Left colon (tissue), 2 donors: ENCODE measurements at regions not wholly inside any gene's neighbourhood (a gene's known extent, or its start where the extent isn't known, plus 50 kb on each side); places are given as distances from the start of the nearest gene placed in this dataset.

Source experiments
- ATAC-seq: fragments of 200-7000 bp; cut with Tn5 transposase; one replicate; pipeline ENCODE4 v1.9.1; 2020; ENCODE audit warnings: mild to moderate bottlenecking, moderate library complexity
- DNase-seq, 2 donors: peaks; one replicate each; pipeline ENCODE4 v3.0.0-alpha.2; 2020
- intact Hi-C, 2 donors: fragments of 100-400 bp; cut with DNase I in 1 of 2; cut with micrococcal nuclease in 1 of 2; formaldehyde crosslinking; loops; one replicate each; pipeline versions ENCODE4 v1.11.2 to v1.14.0; 2022; cut with DNase I, micrococcal nuclease
- donor health status: DM: no; HTN: no; CAD: no.
- donor health status: DM: yes; HTN: yes; CAD: no.

- intact Hi-C loops, result no loop called here
- no peak for ATAC-seq
- no peak for DNase-seq
Observed at GRCh38 chr17:15076991-15077663, 188.0 kb downstream of the PMP22 start.

GRCh38 chr17:15051933-15052332 is 213.2 kb downstream of the PMP22 start:
- DNase-seq (no peak), ATAC-seq (no peak)
- intact Hi-C loops, result no loop called here

DNA sequence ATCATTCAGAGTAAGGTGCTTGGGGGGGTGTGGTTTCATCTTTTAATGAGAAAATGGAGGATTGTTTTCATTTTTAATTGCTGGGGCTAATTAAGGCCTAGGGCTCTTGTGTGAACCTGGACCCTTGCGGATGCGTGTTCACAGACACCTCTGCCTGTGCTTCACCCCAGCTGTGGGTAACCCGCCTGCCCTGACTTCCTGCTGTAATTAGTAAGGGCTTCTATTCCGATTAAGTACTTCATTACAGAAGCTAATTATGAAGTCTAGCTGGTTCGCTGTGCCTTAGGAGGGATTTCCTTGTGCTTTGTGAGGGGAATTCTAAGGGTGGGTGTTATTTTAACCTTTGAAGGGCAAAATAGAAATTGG is 215.3 kb downstream of the PMP22 start:
- intact Hi-C loops, result no loop called here

DNA sequence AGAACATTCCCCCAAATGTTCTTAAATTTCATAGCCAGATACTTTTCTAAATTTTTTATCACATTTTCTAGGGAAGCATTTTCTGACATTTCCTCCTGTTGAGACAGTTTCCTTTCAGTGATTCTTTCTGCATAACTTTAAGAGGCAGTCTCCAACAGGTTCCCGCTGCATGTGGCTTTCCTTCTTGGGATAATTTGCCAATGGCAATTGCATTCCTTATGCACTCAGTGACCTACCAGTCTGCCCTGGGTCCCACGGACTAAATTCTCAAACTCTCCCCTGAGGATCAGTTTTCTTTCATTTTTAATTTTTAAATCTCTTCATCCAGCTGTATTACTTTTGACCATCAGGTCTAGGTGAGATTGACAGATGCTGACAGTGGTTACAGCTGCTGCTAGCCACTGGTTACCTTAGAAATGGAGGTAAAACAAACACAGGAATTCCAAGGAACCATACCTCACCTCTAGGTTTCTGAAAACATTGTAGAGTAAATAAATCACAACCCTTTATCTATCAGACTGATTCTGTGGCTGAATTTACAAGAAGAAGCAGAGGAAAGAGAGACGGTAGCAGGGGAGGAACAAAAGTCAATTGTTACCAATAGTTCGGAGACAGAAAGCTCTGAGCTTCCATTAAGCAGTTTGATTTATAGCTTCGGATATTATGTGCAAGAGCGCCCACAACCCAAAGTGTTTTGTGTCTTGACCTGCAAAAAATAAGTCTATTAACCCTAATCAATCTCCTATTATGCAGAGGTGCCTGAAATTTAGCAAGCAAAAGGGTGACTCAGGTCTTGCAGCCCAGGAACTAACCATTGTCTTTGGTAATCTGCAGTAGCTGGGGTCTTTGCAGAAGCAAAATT is 216.0 kb downstream of the PMP22 start:
- intact Hi-C loops, result no loop called here
- DNase-seq, result no peak
- no peak for ATAC-seq

More for the DNA sequence above, 215.3 kb downstream of the PMP22 start:
- ATAC-seq (no peak), DNase-seq (no peak)

- no peak for DNase-seq
- intact Hi-C loops, result no loop called here
- no peak for ATAC-seq
Observed at GRCh38 chr17:15048381-15048780, 216.7 kb downstream of the PMP22 start.

DNA sequence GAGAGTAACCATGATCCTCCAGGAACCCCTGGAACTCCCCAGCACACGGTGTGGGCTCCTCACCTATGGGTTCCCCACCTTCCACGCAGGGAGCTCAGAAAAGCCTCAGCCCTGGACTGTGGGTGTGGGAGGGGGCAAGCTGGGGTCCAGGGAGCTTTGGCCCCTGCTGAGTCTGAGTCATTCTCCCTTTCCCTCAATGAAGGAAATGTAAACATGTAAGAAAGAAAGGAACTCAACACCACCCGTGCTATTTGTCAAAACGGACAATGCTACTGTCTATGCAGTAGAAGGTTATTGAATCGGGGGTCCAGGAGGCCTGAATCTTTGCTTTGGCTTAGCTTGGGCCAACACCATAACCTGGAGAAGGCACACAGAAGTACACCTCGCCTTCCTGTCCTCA is 222.8 kb downstream of the PMP22 start:
- DNase-seq (no peak), ATAC-seq (no peak)
- intact Hi-C loops, result no loop called here

DNA sequence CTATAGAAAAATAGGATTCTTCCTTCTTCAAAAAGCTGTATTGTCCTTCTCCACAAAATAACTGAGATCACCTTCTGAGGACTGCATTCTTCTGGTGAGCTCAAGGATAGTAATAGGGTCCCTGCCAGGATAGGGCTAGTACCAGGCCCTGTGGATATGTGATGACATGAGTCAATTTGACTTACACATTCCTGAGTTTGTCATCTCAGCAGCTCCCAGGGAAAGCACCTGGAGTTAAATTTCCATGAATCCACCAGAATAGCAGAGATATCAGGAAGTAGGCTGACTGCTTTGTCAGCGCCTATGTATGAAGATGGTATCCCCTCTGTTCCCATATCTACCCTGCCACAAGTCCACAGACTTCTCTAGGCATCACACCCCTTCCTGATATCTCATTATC is 225.8 kb downstream of the PMP22 start:
- intact Hi-C loops, result no loop called here
- no peak for ATAC-seq

DNA sequence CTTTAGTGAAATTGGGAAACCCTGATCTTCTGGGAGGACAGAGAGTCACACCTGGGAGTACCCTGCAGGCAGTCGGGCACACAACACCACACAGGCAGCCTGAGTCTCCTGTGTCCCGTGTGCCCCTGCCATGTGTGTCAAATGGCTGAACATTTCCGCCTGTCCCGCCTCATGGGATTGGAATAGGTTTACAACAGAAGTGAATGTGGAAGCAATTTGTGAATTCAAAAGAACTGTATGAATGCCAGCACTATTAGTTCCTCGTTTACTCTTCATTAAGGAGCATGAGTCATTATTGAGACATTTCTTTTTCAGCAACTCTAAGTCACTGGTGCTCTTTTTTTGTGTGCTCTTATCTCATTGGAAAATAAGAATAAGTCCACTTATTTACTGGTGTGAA is 226.5 kb downstream of the PMP22 start:
- ATAC-seq (no peak), DNase-seq (no peak)
- intact Hi-C loops, result no loop called here

More for the DNA sequence above, 225.8 kb downstream of the PMP22 start:
- no peak for DNase-seq

GRCh38 chr17:15036238-15036637 is 228.9 kb downstream of the PMP22 start:
- ATAC-seq, result no peak
- intact Hi-C loops, result no loop called here
- no peak for DNase-seq

DNA sequence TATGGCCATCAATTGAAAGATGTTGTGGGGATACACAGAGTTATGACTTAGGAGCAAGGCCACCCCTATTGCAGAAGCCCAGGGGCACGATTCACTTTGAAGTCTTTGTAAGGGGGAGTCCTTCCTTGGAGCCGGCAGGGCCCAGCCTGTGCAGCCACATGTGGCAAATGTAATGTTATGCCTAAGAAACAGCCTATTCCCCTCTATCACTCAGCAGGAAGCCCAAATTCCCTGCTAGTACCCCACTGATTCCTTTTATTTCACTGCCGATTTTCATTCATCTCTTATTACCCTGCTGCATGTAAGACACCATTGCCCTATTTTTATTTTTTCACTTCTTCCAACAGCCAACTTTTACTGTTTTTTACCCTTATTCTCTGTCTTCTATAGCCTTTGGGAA is 233.2 kb downstream of the PMP22 start:
- intact Hi-C loops, result no loop called here
- no peak for DNase-seq
- ATAC-seq, result no peak

GRCh38 chr17:15029469-15029868 is 235.7 kb downstream of the PMP22 start:
- ATAC-seq, result no peak
- DNase-seq, result no peak
- intact Hi-C loops, result no loop called here

DNA sequence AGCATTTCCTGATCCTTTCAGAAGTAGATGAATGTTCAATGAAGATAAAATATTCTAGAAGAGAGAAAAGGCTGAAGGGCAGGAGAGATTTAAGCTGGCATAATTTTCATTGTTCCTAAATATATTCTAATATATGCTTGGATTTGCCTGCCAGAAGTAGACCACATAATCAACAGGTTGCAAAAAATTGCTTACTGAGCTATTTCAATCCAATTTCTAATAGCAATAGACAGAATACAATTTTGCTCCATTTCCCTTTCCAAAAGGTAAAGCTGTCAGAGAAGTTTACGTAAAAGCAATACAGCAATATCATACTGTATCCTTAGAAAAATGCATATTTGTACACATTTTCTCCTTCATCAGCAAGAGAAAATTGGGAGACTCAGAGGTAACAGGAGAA is 237.3 kb downstream of the PMP22 start:
- ATAC-seq (no peak), DNase-seq (no peak)
- intact Hi-C loops, result no loop called here

GRCh38 chr17:15026088-15026487 is 239.0 kb downstream of the PMP22 start:
- DNase-seq (no peak), ATAC-seq (no peak)
- intact Hi-C loops, result no loop called here

DNA sequence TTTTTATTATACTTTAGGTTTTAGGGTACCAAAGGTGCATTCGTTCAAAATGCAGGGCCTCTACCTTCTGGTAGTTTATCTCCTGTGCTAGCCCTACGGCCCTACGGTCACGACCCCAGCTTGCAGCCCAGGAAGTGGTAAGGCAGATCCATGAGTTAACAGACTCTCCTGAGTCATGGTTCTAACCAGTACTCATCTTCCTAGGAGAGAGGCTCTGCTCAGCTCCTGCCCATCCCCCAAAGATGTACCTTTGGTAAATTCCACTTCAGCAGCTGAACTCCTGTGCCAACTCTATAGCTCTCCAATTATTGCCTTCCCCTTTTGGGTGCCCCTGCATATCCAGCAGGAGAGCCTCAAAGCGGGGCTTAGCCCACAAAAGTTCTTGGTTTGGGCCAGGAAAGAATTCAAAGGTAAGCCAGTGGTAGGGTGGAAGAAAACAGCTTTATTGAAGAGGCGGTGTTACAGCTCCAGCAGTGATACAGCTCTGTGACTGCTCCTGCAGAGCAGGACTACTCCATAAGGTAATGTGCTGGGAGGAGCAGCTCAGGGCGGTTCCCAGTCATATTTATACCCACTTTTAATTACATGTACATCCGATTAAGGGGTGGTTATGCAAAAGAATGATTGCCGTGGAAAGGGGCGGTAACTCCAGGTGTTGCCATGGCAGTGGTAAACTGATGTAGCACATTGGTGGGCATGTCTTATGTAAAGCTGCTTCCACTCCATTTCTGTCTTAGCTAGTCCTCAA is 241.4 kb downstream of the PMP22 start:
- ATAC-seq, result no peak
- no peak for DNase-seq
- intact Hi-C loops, result no loop called here

- no peak for ATAC-seq
- DNase-seq, result no peak
- intact Hi-C loops, result no loop called here
Observed at GRCh38 chr17:15019158-15019557, 246.0 kb downstream of the PMP22 start.

GRCh38 chr17:15012351-15012980 is 252.7 kb downstream of the PMP22 start:
- intact Hi-C loops, result no loop called here
- DNase-seq (no peak), ATAC-seq (no peak)

- DNase-seq (no peak), ATAC-seq (no peak)
- intact Hi-C loops, result no loop called here
Observed at GRCh38 chr17:15009087-15009486, 256.0 kb downstream of the PMP22 start.

- DNase-seq (no peak), ATAC-seq (no peak)
- intact Hi-C loops, result no loop called here
Observed at GRCh38 chr17:15007147-15007553, 258.0 kb downstream of the PMP22 start.

DNA sequence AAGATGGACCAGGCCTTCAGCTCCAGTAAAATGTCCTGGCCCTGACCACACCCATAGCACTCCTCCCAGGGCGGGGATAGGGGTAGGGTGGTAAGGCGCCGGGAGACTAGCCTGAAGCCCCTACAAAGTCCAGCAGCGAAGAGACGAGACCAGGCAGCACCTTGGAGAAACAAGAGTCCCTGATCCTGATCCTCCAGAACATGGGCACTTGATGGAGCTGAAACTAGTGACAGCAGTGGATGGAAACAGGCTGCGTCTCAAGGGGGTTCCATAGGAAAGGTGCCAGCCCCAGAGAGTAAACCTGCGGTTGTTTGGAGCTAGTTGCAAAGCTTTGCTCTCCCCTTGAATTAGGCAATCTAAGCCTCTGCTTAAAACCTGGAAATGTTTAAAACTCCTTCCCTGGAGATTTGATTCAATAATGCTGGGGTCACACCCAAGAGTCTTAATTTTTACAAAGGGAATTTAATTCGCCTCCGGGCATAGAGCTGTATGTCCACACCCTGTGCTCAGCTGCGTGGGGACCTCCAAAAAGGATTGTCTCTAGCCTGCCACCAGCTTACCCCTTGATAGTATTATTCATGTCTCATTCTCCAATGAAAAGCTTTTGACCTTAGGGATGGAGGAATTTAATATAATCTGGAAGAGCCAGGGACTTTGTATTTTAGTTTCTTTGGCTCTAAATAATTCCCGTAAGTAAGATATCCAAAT is 258.6 kb downstream of the PMP22 start:
- ATAC-seq (no peak), DNase-seq (no peak)
- intact Hi-C loops, result no loop called here
